Trophoblast cell (in vitro differentiated cells and primary cell): ENCODE measurements at regions not wholly inside any gene's neighbourhood (a gene's known extent, or its start where the extent isn't known, plus 50 kb on each side); places are given as distances from the start of the nearest gene placed in this dataset.

Source experiments
- DNase-seq, 2 donors: peaks; one replicate each; pipeline ENCODE4 v3.0.0-alpha.2; 2016
- H2AFZ ChIP-seq: 2 replicates; pipeline ENCODE4 v1.6.1; 2013; ENCODE audit warnings: low read length, moderate library complexity, mild to moderate bottlenecking; ENCODE audit not compliant: insufficient read depth, poor library complexity
- H2AK5ac ChIP-seq: 2 replicates; pipeline ENCODE4 v1.6.1; 2013; ENCODE audit warnings: mild to moderate bottlenecking, low read length
- H2BK120ac ChIP-seq: 2 replicates; pipeline ENCODE4 v1.6.1; 2013; ENCODE audit warnings: low read length, mild to moderate bottlenecking, moderate library complexity; ENCODE audit not compliant: insufficient read depth, poor library complexity
- H2BK12ac ChIP-seq: 2 replicates; pipeline ENCODE4 v1.6.1; 2013; ENCODE audit warnings: mild to moderate bottlenecking, low read length, moderate library complexity
- H2BK5ac ChIP-seq: 2 replicates; pipeline ENCODE4 v1.6.1; 2013; ENCODE audit warnings: low read length, low read depth, moderate library complexity, mild to moderate bottlenecking; ENCODE audit not compliant: poor library complexity
- H3K14ac ChIP-seq: 2 replicates; pipeline ENCODE4 v1.6.1; 2013; ENCODE audit warnings: mild to moderate bottlenecking, low read length
- H3K18ac ChIP-seq: 2 replicates; pipeline ENCODE4 v1.6.1; 2013; ENCODE audit warnings: mild to moderate bottlenecking, low read length
- H3K23ac ChIP-seq: 2 replicates; pipeline ENCODE4 v1.6.1; 2013; ENCODE audit warnings: low read length
- H3K27ac ChIP-seq: 2 replicates; pipeline ENCODE4 v1.5.1; 2013; ENCODE audit warnings: low read depth, mild to moderate bottlenecking, inconsistent platforms, low read length, moderate library complexity
- H3K27me3 ChIP-seq: 2 replicates; pipeline ENCODE4 v1.6.1; 2013; ENCODE audit warnings: inconsistent platforms, mild to moderate bottlenecking, low read length, moderate library complexity; ENCODE audit not compliant: insufficient read depth
- H3K36me3 ChIP-seq, 2 experiments: 1 replicate in 1 of 2; 2 replicates in 1 of 2; pipeline ENCODE4 v1.6.1; 2013; ENCODE audit warnings: low read length in 2 of 2, mild to moderate bottlenecking in 2 of 2, moderate library complexity in 1 of 2; ENCODE audit not compliant: insufficient read depth in 2 of 2, control insufficient read depth in 1 of 2
- H3K4ac ChIP-seq: 2 replicates; pipeline ENCODE4 v1.6.1; 2013; ENCODE audit warnings: low read depth, mild to moderate bottlenecking, low read length, moderate library complexity
- H3K4me1 ChIP-seq, 2 experiments: 1 replicate in 1 of 2; 2 replicates in 1 of 2; pipeline ENCODE4 v1.6.1; 2013; ENCODE audit warnings: low read length in 2 of 2, mild to moderate bottlenecking in 2 of 2, moderate library complexity in 1 of 2; ENCODE audit not compliant: insufficient read depth in 2 of 2, control insufficient read depth in 1 of 2
- H3K4me2 ChIP-seq: 2 replicates; pipeline ENCODE4 v1.6.1; 2013; ENCODE audit warnings: inconsistent platforms, mild to moderate bottlenecking, low read length, moderate library complexity
- H3K4me3 ChIP-seq: 2 replicates; pipeline ENCODE4 v1.5.1; 2013; ENCODE audit warnings: mild to moderate bottlenecking, low read depth, low read length, inconsistent platforms
- H3K79me1 ChIP-seq: one replicate; pipeline ENCODE4 v1.6.1; 2013; ENCODE audit warnings: low read length
- H3K79me2 ChIP-seq: 2 replicates; pipeline ENCODE4 v1.6.1; 2013; ENCODE audit warnings: low read length, mild to moderate bottlenecking; ENCODE audit not compliant: control insufficient read depth, insufficient read depth, poor library complexity
- H3K9ac ChIP-seq: 2 replicates; pipeline ENCODE4 v1.6.1; 2013; ENCODE audit warnings: mild to moderate bottlenecking, low read length
- H3K9me3 ChIP-seq: 2 replicates; pipeline ENCODE4 v1.6.1; 2013; ENCODE audit warnings: low read depth, mild to moderate bottlenecking, control low read depth, inconsistent platforms, low read length; ENCODE audit not compliant: insufficient read depth
- H4K12ac ChIP-seq: 2 replicates; pipeline ENCODE4 v1.6.1; 2013; ENCODE audit warnings: low read depth, mild to moderate bottlenecking, low read length, moderate library complexity
- H4K8ac ChIP-seq: 2 replicates; pipeline ENCODE4 v1.6.1; 2013; ENCODE audit warnings: low read depth, mild to moderate bottlenecking, low read length, moderate library complexity
- H4K91ac ChIP-seq: one replicate; pipeline ENCODE4 v1.6.1; 2013; ENCODE audit warnings: low read depth, mild to moderate bottlenecking, low read length, moderate library complexity
- WGBS: extraction: QIAGEN DNeasy Blood & Tissue Kit; methylation state at CpG from one replicate; pipeline ENCODE4 v1.1.7; 2013; ENCODE audit warnings: missing lambda C conversion rate; ENCODE audit not compliant: insufficient read length, insufficient coverage; ENCODE audit errors: extremely low coverage; 5-methylcytosine and 5-hydroxymethylcytosine counted together

DNA sequence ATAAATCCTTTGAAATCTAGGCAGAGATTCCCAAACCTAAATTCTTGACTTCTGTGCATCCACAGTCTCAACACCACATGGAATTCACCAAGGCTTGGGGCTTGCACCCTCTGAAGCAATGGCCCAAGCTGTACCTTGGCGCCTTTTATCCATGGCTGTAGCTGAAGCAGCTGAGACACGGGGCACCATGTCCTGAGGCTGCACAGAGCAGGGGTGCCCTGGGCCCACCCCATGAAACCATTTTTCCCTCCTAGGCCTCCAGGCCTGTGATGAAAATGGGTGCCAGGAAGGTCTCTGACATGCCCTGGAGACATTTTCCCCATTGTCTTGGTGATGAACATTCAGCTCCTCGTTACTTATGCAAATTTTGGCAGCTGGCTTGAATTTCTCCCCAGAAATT is 158.6 kb upstream of the NUDT12 start:
- no peak overlapping the region for H3K18ac ChIP-seq
- no peaks in the 10 kb centered on the region for H3K27me3 ChIP-seq
- no peak overlapping the region for H3K14ac ChIP-seq
- WGBS, result no CpG with 5 or more reads among the region's 3 CpGs
- no peaks in the 10 kb centered on the region for H3K79me1 ChIP-seq
- no peak for DNase-seq
- no peak overlapping the region for H3K4me2 ChIP-seq
- H2AFZ ChIP-seq, result no peak overlapping the region
- H4K12ac ChIP-seq, result no peak overlapping the region
- no peak overlapping the region for H2BK5ac ChIP-seq
- no peak overlapping the region for H2AK5ac ChIP-seq
- H3K27ac ChIP-seq, result no peak overlapping the region
- H4K8ac ChIP-seq, result no peak overlapping the region
- no peaks in the 10 kb centered on the region for H3K79me2 ChIP-seq
- no peak overlapping the region for H3K4me3 ChIP-seq
- H3K23ac ChIP-seq, result no peak overlapping the region
- H4K91ac ChIP-seq, result no peak overlapping the region
- H2BK12ac ChIP-seq, result no peak overlapping the region
- H2BK120ac ChIP-seq, result no peak overlapping the region
- no peak overlapping the region for H3K4ac ChIP-seq
- H3K4me1 ChIP-seq, result no peaks in the 10 kb centered on the region
- H3K9ac ChIP-seq, result no peak overlapping the region
- peaks cover 8% of the 10 kb centered on the region for H3K9me3 ChIP-seq
- peaks cover 2% of the 10 kb centered on the region in 2 experiments for H3K36me3 ChIP-seq

DNA sequence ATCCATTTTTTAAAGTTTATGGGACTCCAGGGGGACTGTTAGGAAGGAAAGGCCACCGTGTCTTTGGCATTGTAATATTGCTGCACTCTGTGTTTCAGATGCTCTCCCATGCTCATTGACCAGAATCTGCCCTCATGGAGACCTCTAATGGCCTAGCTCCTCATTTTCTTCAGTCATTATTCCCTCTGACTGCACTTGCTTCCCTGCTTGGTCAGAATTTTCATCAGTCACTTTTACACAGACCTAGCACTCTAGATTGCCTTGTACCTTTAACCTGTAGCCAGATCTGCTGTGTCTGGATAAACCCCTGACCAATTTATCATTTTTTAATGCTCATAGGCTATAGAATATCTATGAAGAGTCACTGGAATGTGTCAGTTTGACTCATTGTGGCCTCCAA is 155.5 kb upstream of the NUDT12 start:
- Histone ChIP-seq H3K23ac (no peak overlapping the region), H2BK120ac (no peak overlapping the region), H3K9ac (no peak overlapping the region), H3K4me3 (no peak overlapping the region), H3K18ac (no peak overlapping the region), H3K79me1 (no peaks in the 10 kb centered on the region), H4K8ac (no peak overlapping the region), H3K27me3 (no peaks in the 10 kb centered on the region), H3K9me3 (peaks cover 8% of the 10 kb centered on the region), H3K4me2 (no peak overlapping the region), H3K14ac (no peak overlapping the region), H2BK12ac (no peak overlapping the region), H2AK5ac (no peak overlapping the region), H4K12ac (no peak overlapping the region), H2AFZ (no peak overlapping the region), H3K79me2 (no peaks in the 10 kb centered on the region), H3K27ac (no peak overlapping the region), H3K36me3 (peaks cover 2% of the 10 kb centered on the region in 2 experiments), H3K4me1 (no peaks in the 10 kb centered on the region), H2BK5ac (no peak overlapping the region), H4K91ac (no peak overlapping the region), H3K4ac (no peak overlapping the region)
- WGBS, result no CpG with 5 or more reads among the region's 1 CpG
- no peak for DNase-seq

DNA sequence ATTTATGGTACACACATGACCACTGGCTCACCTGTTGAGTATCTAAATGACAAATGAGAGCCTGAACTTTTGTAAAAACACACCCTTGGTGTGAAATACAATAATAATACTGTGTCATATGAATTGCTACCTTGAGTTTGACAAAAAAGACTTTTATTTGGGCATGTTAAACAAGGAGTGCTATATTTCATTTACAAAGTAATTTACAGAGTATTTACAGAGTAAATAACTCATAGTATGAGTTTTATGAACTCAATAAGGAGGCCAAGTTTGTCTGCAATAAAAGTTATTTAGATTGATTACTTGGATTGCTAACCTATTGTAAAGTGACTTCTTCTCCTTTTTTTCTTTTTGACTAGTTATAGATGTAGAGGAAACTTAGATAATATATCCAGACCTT is 146.0 kb upstream of the NUDT12 start:
- Histone ChIP-seq H2BK5ac (no peak overlapping the region), H2BK12ac (no peak overlapping the region), H3K4me1 (no peaks in the 10 kb centered on the region), H4K12ac (no peak overlapping the region), H2BK120ac (no peak overlapping the region), H3K4me3 (no peak overlapping the region), H3K9me3 (no peaks in the 10 kb centered on the region), H3K23ac (no peak overlapping the region), H3K79me2 (no peaks in the 10 kb centered on the region), H3K27me3 (no peaks in the 10 kb centered on the region), H4K8ac (no peak overlapping the region), H4K91ac (no peak overlapping the region), H2AFZ (no peak overlapping the region), H3K14ac (no peak overlapping the region), H3K9ac (no peak overlapping the region), H2AK5ac (no peak overlapping the region), H3K27ac (no peak overlapping the region), H3K36me3 (no peaks in the 10 kb centered on the region), H3K79me1 (no peaks in the 10 kb centered on the region), H3K18ac (no peak overlapping the region), H3K4me2 (no peak overlapping the region), H3K4ac (no peak overlapping the region)
- no peak for DNase-seq

DNA sequence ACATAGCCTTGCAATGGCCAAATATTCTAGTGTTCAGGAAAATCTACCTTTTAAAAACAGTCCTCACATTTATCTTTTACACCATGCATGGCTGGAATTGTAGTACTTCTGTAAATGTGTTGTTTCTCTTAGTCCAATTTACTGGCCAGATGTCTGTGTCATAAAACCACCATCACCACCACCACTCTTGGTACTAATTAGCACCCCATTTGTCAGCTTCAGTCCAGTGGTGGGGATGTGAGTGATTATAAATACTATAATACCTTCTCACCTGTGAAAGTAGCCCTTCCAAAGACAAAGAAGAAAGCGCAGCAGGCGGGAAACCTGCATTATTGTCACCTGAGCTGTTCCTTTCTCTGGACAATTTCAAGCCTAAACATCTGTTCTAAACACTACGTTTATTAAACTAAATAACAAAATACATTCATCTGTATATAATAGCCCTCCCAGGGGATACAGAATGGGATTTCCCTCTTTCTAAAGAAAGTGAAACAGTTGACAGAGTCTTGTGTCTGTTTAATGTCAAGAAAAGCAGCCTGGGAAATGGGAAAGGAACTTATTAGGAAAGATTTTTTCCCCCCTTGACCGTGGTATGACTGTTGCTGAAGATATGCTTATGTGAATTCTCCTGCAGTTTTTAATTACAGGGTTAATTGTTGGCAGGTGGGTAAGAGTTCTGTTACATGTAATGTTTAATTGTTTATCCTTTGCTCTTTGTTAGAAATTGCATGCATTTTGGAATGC is 144.5 kb upstream of the NUDT12 start:
- no peaks in the 10 kb centered on the region for H3K79me2 ChIP-seq
- H3K36me3 ChIP-seq, result no peaks in the 10 kb centered on the region
- H3K18ac ChIP-seq, result no peak overlapping the region
- no peak overlapping the region for H3K23ac ChIP-seq
- H4K12ac ChIP-seq, result no peak overlapping the region
- no peak overlapping the region for H2AFZ ChIP-seq
- H2BK120ac ChIP-seq, result no peak overlapping the region
- no peaks in the 10 kb centered on the region for H3K27me3 ChIP-seq
- no peak overlapping the region for H2BK5ac ChIP-seq
- H3K79me1 ChIP-seq, result no peaks in the 10 kb centered on the region
- H3K27ac ChIP-seq, result no peak overlapping the region
- H3K4me2 ChIP-seq, result no peak overlapping the region
- no peak overlapping the region for H3K14ac ChIP-seq
- no peaks in the 10 kb centered on the region for H3K4me1 ChIP-seq
- H3K4me3 ChIP-seq, result no peak overlapping the region
- 100% methylated on average over 1 of the region's 4 CpGs for WGBS
- no peak overlapping the region for H4K8ac ChIP-seq
- no peak overlapping the region for H2BK12ac ChIP-seq
- H3K4ac ChIP-seq, result no peak overlapping the region
- no peak for DNase-seq
- no peak overlapping the region for H3K9ac ChIP-seq
- no peak overlapping the region for H2AK5ac ChIP-seq
- no peak overlapping the region for H4K91ac ChIP-seq
- H3K9me3 ChIP-seq, result no peaks in the 10 kb centered on the region
